Mesenchymal stem cell (in vitro differentiated cells and primary cell): ENCODE measurements at regions not wholly inside any gene's neighbourhood (a gene's known extent, or its start where the extent isn't known, plus 50 kb on each side); places are given as distances from the start of the nearest gene placed in this dataset.

Source experiments
- DNase-seq: peaks from one replicate; pipeline ENCODE4 v3.0.0-alpha.2; 2013
- H2AFZ ChIP-seq: one replicate; pipeline ENCODE4 v1.6.1; 2013; ENCODE audit warnings: low read depth, mild to moderate bottlenecking, control low read depth, inconsistent platforms, low read length, moderate library complexity
- H2AK5ac ChIP-seq: 2 replicates; pipeline ENCODE4 v1.6.1; 2013; ENCODE audit warnings: low read length, moderate library complexity, mild to moderate bottlenecking, inconsistent platforms; ENCODE audit not compliant: severe bottlenecking
- H2BK120ac ChIP-seq: one replicate; pipeline ENCODE4 v1.6.1; 2013; ENCODE audit warnings: low read depth, mild to moderate bottlenecking, inconsistent platforms, low read length, moderate library complexity
- H2BK12ac ChIP-seq, 2 experiments: one replicate each; pipeline ENCODE4 v1.6.1; 2013; ENCODE audit warnings: inconsistent platforms in 2 of 2, low read length in 2 of 2, mild to moderate bottlenecking in 2 of 2, moderate library complexity in 2 of 2, control low read depth in 1 of 2
- H2BK15ac ChIP-seq: one replicate; pipeline ENCODE4 v1.6.1; 2013; ENCODE audit warnings: mild to moderate bottlenecking, low read depth, inconsistent platforms; ENCODE audit not compliant: poor library complexity, severe bottlenecking
- H2BK5ac ChIP-seq: 2 replicates; pipeline ENCODE4 v1.6.1; 2013; ENCODE audit warnings: low read depth, mild to moderate bottlenecking, low read length, control low read depth, inconsistent platforms; ENCODE audit not compliant: poor library complexity, severe bottlenecking
- H3K14ac ChIP-seq, 2 experiments: one replicate each; pipeline ENCODE4 v1.6.1; 2013; ENCODE audit warnings: inconsistent platforms in 2 of 2, low read length in 2 of 2, control low read depth in 1 of 2, mild to moderate bottlenecking in 1 of 2, moderate library complexity in 1 of 2
- H3K18ac ChIP-seq, 2 experiments: one replicate each; pipeline ENCODE4 v1.6.1; 2013; ENCODE audit warnings: inconsistent platforms in 2 of 2, low read length in 2 of 2, control low read depth in 1 of 2, low read depth in 1 of 2, mild to moderate bottlenecking in 1 of 2
- H3K23ac ChIP-seq, 2 experiments: one replicate each; pipeline ENCODE4 v1.6.1; 2013; ENCODE audit warnings: inconsistent platforms in 2 of 2, low read length in 2 of 2, mild to moderate bottlenecking in 2 of 2, moderate library complexity in 2 of 2, control low read depth in 1 of 2
- H3K27ac ChIP-seq: 2 replicates; pipeline ENCODE4 v1.5.1; 2013; ENCODE audit warnings: mild to moderate bottlenecking, moderate library complexity, low read length, control low read depth, inconsistent platforms; ENCODE audit not compliant: poor library complexity, severe bottlenecking
- H3K27me3 ChIP-seq, 2 experiments: 2 replicates each; pipeline versions ENCODE4 v1.6.1 to v1.7.0; 2013; ENCODE audit warnings: low read length in 2 of 2, mild to moderate bottlenecking in 2 of 2, moderate library complexity in 2 of 2, control low read depth in 1 of 2, inconsistent platforms in 1 of 2; ENCODE audit not compliant: control insufficient read depth in 1 of 2, insufficient read depth in 1 of 2
- H3K36me3 ChIP-seq, 2 experiments: 2 replicates each; pipeline versions ENCODE4 v1.6.1 to v1.7.0; 2013; ENCODE audit warnings: low read length in 2 of 2, control low read depth in 1 of 2, inconsistent platforms in 1 of 2, low read depth in 1 of 2, mild to moderate bottlenecking in 1 of 2; ENCODE audit not compliant: insufficient read depth in 2 of 2, control insufficient read depth in 1 of 2
- H3K4ac ChIP-seq, 2 experiments: one replicate each; pipeline ENCODE4 v1.6.1; 2013; ENCODE audit warnings: inconsistent platforms in 2 of 2, low read length in 2 of 2, mild to moderate bottlenecking in 2 of 2, moderate library complexity in 2 of 2, control low read depth in 1 of 2, low read depth in 1 of 2
- H3K4me1 ChIP-seq: 2 replicates; pipeline ENCODE4 v1.6.1; 2013; ENCODE audit warnings: low read depth, low read length, control low read depth; ENCODE audit not compliant: control insufficient read depth, insufficient read depth
- H3K4me2 ChIP-seq: 2 replicates; pipeline ENCODE4 v1.6.1; 2013; ENCODE audit warnings: low read length, mild to moderate bottlenecking, inconsistent platforms; ENCODE audit not compliant: poor library complexity, severe bottlenecking
- H3K4me3 ChIP-seq, 2 experiments: 2 replicates each; pipeline versions ENCODE4 v1.5.1 to v1.7.0; 2013; ENCODE audit warnings: low read length in 2 of 2, mild to moderate bottlenecking in 2 of 2, control low read depth in 1 of 2, low read depth in 1 of 2; ENCODE audit not compliant: insufficient read depth in 1 of 2
- H3K79me1 ChIP-seq: replicated peaks from 2 replicates; pipeline ENCODE4 v1.6.1; 2013; ENCODE audit warnings: mild to moderate bottlenecking, control low read depth, low read length, inconsistent platforms; ENCODE audit not compliant: poor library complexity, severe bottlenecking
- H3K9ac ChIP-seq: 2 replicates; pipeline ENCODE4 v1.7.0; 2013; ENCODE audit warnings: mild to moderate bottlenecking, low read length, moderate library complexity
- H3K9me3 ChIP-seq: 2 replicates; pipeline ENCODE4 v1.7.0; 2013; ENCODE audit warnings: mild to moderate bottlenecking, low read length; ENCODE audit not compliant: control insufficient read depth
- H4K8ac ChIP-seq: one replicate; pipeline ENCODE4 v1.6.1; 2013; ENCODE audit warnings: inconsistent platforms, mild to moderate bottlenecking, low read length, moderate library complexity
- H4K91ac ChIP-seq: one replicate; pipeline ENCODE4 v1.6.1; 2013; ENCODE audit warnings: mild to moderate bottlenecking, low read length, inconsistent platforms
- WGBS: methylation state at CpG from one replicate; pipeline ENCODE4 v1.1.7; 2013; ENCODE audit warnings: mixed read lengths; 5-methylcytosine and 5-hydroxymethylcytosine counted together

DNA sequence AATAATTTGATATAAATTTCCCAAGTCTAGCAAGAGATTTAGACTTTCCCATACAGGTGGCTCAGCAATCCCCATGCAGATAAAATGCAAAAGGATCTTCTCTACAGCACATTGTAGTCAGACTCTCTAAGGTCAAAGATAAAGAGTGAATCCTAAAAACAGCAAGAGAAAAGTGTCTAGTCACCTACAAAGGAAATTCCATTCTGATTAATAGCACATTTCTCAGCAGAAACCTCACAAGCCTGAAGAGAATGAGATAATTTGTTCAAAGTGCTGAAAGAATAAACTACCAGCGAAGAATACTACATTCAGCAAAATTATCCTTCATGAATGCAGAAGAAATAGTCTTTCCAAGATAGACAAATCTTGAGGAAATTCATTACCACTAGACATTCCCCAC, 493.3 kb downstream of the PRELID2 start:
- Histone ChIP-seq H4K8ac (no peak overlapping the region), H2BK120ac (no peak overlapping the region), H3K36me3 (peaks cover 0 to 2% of the 10 kb centered on the region in 2 experiments), H3K4me3 (no peak overlapping the region), H3K4me2 (no peak overlapping the region), H3K9ac (no peak overlapping the region), H2BK15ac (no peak overlapping the region), H3K23ac (no peak overlapping the region), H3K4ac (no peak overlapping the region), H3K14ac (no peak overlapping the region), H2BK5ac (no peak overlapping the region), H3K27ac (no peak overlapping the region), H3K18ac (no peak overlapping the region), H3K9me3 (peaks cover 6% of the 10 kb centered on the region), H3K27me3 (no peaks in the 10 kb centered on the region), H3K4me1 (no peaks in the 10 kb centered on the region), H4K91ac (no peak overlapping the region), H2AK5ac (no peak overlapping the region), H2AFZ (no peak overlapping the region), H3K79me1 (no peaks in the 10 kb centered on the region), H2BK12ac (no peak overlapping the region)
- 0% methylated on average over 1 of the region's 1 CpG for WGBS
- DNase-seq: peak; percentile 19

DNA sequence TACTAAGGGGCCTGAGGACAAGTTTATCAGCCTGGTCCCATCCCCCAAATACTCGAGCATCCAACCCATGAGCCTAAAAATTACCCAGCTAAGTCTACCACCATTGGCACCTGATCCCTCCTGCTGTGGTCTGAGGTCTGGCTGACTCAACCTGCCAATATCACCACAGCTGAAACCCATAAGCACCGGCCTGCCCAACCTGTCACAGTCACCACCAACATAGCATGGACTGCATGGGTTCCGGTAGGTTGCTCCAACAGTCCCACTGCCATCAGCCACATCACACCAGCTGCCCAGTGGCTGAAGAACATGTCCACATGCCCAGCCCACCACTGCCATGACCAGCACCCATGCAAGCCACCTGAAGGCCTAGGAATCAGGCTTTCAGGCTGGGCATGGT, 495.0 kb downstream of the PRELID2 start:
- no peak overlapping the region for H2AK5ac ChIP-seq
- H2AFZ ChIP-seq: no peak overlapping the region
- H3K4me1 ChIP-seq: no peaks in the 10 kb centered on the region
- H2BK12ac ChIP-seq: no peak overlapping the region
- no peak overlapping the region for H2BK5ac ChIP-seq
- no peaks in the 10 kb centered on the region for H3K79me1 ChIP-seq
- no peak overlapping the region for H2BK120ac ChIP-seq
- H3K27ac ChIP-seq: no peak overlapping the region
- H3K14ac ChIP-seq: peak overlapping the region in 1 of 2 experiments; percentile 80
- no peak overlapping the region for H3K23ac ChIP-seq
- no peak overlapping the region for H3K9ac ChIP-seq
- no peak for DNase-seq
- H3K4me2 ChIP-seq: no peak overlapping the region
- no peak overlapping the region for H4K91ac ChIP-seq
- WGBS: 95% methylated on average over 3 of the region's 3 CpGs
- H3K27me3 ChIP-seq: no peaks in the 10 kb centered on the region
- H3K18ac ChIP-seq: peak overlapping the region in 1 of 2 experiments; percentile 48
- H4K8ac ChIP-seq: no peak overlapping the region
- no peak overlapping the region for H3K4ac ChIP-seq
- no peak overlapping the region for H3K4me3 ChIP-seq
- peaks cover 0 to 2% of the 10 kb centered on the region in 2 experiments for H3K36me3 ChIP-seq
- peaks cover 11% of the 10 kb centered on the region for H3K9me3 ChIP-seq
- H2BK15ac ChIP-seq: no peak overlapping the region

DNA sequence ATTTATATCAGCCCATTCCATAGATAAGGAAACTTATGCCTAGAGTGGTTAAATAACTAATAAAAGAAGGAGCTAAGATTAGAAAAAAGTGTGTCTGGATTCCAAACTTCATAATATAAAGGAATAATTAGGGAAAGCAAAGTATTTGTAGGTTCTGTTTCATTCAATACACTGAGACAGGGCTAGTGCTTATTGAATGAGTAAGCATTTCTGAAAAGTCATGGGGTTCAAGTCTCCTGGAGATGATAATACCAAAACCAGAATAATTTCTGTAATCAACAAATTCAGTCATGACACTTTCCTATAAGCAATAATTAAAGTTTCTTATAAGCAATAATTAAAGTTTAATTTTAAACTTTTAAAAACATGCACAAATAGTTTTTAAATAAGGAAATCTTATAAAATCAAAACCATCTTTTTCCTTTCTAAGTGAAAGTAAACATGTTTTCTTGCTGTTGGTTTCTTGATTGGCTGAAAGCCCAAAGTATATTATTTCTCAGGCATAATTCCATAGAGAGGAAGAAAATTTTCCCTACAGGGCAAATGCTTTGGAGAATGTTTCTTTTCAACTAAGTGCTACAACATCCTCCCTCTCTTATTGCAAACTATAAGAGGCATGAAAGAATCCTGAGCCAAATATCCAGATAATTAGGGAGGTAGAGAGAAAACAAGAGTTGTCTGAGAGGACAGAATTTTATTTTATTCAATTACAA, 510.2 kb downstream of the PRELID2 start:
- DNase-seq: no peak
- H4K8ac ChIP-seq: no peak overlapping the region
- no peak overlapping the region for H2AFZ ChIP-seq
- no peak overlapping the region for H2AK5ac ChIP-seq
- H3K14ac ChIP-seq: no peak overlapping the region
- no peaks in the 10 kb centered on the region for H3K9me3 ChIP-seq
- no peak overlapping the region for H3K27ac ChIP-seq
- H3K4me2 ChIP-seq: no peak overlapping the region
- H2BK5ac ChIP-seq: no peak overlapping the region
- H3K27me3 ChIP-seq: no peaks in the 10 kb centered on the region
- no peaks in the 10 kb centered on the region for H3K79me1 ChIP-seq
- no peaks in the 10 kb centered on the region for H3K4me1 ChIP-seq
- no peak overlapping the region for H3K4ac ChIP-seq
- H2BK15ac ChIP-seq: no peak overlapping the region
- H2BK12ac ChIP-seq: no peak overlapping the region
- no peaks in the 10 kb centered on the region for H3K36me3 ChIP-seq
- H3K18ac ChIP-seq: no peak overlapping the region
- no peak overlapping the region for H2BK120ac ChIP-seq
- H3K23ac ChIP-seq: no peak overlapping the region
- no peak overlapping the region for H3K4me3 ChIP-seq
- H4K91ac ChIP-seq: no peak overlapping the region
- H3K9ac ChIP-seq: peak overlapping the region; percentile 1

DNA sequence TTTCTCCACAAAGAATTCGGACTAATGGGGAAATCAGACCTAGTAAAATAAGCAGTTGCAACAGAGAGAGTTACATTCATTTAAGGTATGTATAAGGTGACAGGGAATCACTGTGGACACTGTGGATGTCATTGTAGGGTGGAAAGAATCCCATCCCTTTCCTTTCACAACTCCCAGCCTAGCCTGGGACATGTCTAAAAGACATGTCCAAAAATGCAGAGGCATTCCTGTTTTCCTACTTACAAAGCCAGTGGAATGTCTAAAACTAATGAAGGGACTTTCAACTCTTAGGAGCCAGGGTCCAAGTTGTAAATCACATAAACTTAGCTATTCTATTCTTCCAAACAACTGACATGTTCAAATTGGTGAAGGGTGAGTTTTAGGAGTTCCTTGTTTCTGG, 511.0 kb downstream of the PRELID2 start:
- H2AK5ac ChIP-seq: no peak overlapping the region
- no peak overlapping the region for H3K18ac ChIP-seq
- H2BK15ac ChIP-seq: no peak overlapping the region
- H4K8ac ChIP-seq: no peak overlapping the region
- no peaks in the 10 kb centered on the region for H3K9me3 ChIP-seq
- no peak overlapping the region for H3K4me3 ChIP-seq
- H2BK12ac ChIP-seq: no peak overlapping the region
- no peak overlapping the region for H3K9ac ChIP-seq
- no peak overlapping the region for H3K27ac ChIP-seq
- H3K14ac ChIP-seq: no peak overlapping the region
- no peak overlapping the region for H3K23ac ChIP-seq
- no peak overlapping the region for H2AFZ ChIP-seq
- H3K4ac ChIP-seq: no peak overlapping the region
- 100% methylated on average over 1 of the region's 1 CpG for WGBS
- H3K36me3 ChIP-seq: no peaks in the 10 kb centered on the region
- no peaks in the 10 kb centered on the region for H3K27me3 ChIP-seq
- no peaks in the 10 kb centered on the region for H3K4me1 ChIP-seq
- H3K79me1 ChIP-seq: no peaks in the 10 kb centered on the region
- H3K4me2 ChIP-seq: no peak overlapping the region
- H2BK120ac ChIP-seq: no peak overlapping the region
- no peak overlapping the region for H2BK5ac ChIP-seq
- DNase-seq: no peak
- no peak overlapping the region for H4K91ac ChIP-seq
